NCI-H748 (cell line): ENCODE measurements at regions not wholly inside any gene's neighbourhood (a gene's known extent, or its start where the extent isn't known, plus 50 kb on each side); places are given as distances from the start of the nearest gene placed in this dataset.

ENCODE experiments used
- DNase-seq: peaks from one replicate; lab custom pipeline; 2025; ENCODE audit not compliant: unreplicated experiment; lab: John Stamatoyannopoulos, UW

- DNase-seq = no peak
These were observed 599.1 kb upstream of the PRMT6 start for GRCh38 chr1:106457368-106457767.

GRCh38 chr1:106458866-106459265 is 597.6 kb upstream of the PRMT6 start:
- DNase-seq = no peak

GRCh38 chr1:106459418-106459817 is 597.1 kb upstream of the PRMT6 start:
- DNase-seq = no peak

GRCh38 chr1:106465666-106466065 is 590.8 kb upstream of the PRMT6 start:
- DNase-seq = no peak

- peak; percentile 43 for DNase-seq
These were observed 575.8 kb upstream of the PRMT6 start for GRCh38 chr1:106480629-106481028.

- DNase-seq = no peak
These were observed 563.6 kb upstream of the PRMT6 start for GRCh38 chr1:106492880-106493279.

- no peak for DNase-seq
These were observed 561.8 kb upstream of the PRMT6 start for GRCh38 chr1:106494646-106495045.

- no peak for DNase-seq
These were observed 558.2 kb upstream of the PRMT6 start for GRCh38 chr1:106498238-106498637.

GRCh38 chr1:106502659-106503058 is 553.8 kb upstream of the PRMT6 start:
- DNase-seq = no peak

GRCh38 chr1:106515375-106515774 is 541.1 kb upstream of the PRMT6 start:
- DNase-seq = peak; percentile 52

- no peak for DNase-seq
These were observed 539.2 kb upstream of the PRMT6 start for GRCh38 chr1:106517224-106517623.

GRCh38 chr1:106523497-106523896 is 533.0 kb upstream of the PRMT6 start:
- DNase-seq = peak; percentile 51

- DNase-seq = no peak
These were observed 531.8 kb upstream of the PRMT6 start for GRCh38 chr1:106524631-106525030.

GRCh38 chr1:106526650-106527049 is 529.8 kb upstream of the PRMT6 start:
- DNase-seq = no peak

GRCh38 chr1:106534612-106535011 is 521.9 kb upstream of the PRMT6 start:
- DNase-seq = no peak

GRCh38 chr1:106536741-106537140 is 519.7 kb upstream of the PRMT6 start:
- no peak for DNase-seq

GRCh38 chr1:106548726-106549125 is 507.7 kb upstream of the PRMT6 start:
- no peak for DNase-seq

GRCh38 chr1:106554294-106554693 is 502.2 kb upstream of the PRMT6 start:
- DNase-seq = no peak

GRCh38 chr1:106555571-106555970 is 500.9 kb upstream of the PRMT6 start:
- DNase-seq = no peak

GRCh38 chr1:106564192-106564591 is 492.3 kb upstream of the PRMT6 start:
- DNase-seq = no peak

- DNase-seq = no peak
These were observed 488.1 kb upstream of the PRMT6 start for GRCh38 chr1:106568201-106568974.

- DNase-seq = no peak
These were observed 485.4 kb upstream of the PRMT6 start for GRCh38 chr1:106571109-106571508.

GRCh38 chr1:106584107-106584506 is 472.4 kb upstream of the PRMT6 start:
- no peak for DNase-seq
